ENCODE measurements at regions not wholly inside any gene's neighbourhood (a gene's known extent, or its start where the extent isn't known, plus 50 kb on each side); places are given as distances from the start of the nearest gene placed in this dataset.

GRCh38 chr2:234130777-234131181 lies 80.3 kb downstream of the SPP2 start:
- peaks cover 8% of the 10 kb centered on the region for H3K4me1 Mint-ChIP-seq (ENCODE audit: low read depth)
- H3K4me3 Mint-ChIP-seq: no peak overlapping the region
- H3K9me3 Mint-ChIP-seq: no peaks in the 10 kb centered on the region
- H3K27me3 Mint-ChIP-seq (ENCODE audit: low read depth): peaks cover 24% of the 10 kb centered on the region
- H3K27ac Mint-ChIP-seq: no peak overlapping the region
- no peaks in the 10 kb centered on the region for H3K36me3 Mint-ChIP-seq (ENCODE audit: low read depth)

- H3K36me3 Mint-ChIP-seq (ENCODE audit: low read depth): no peaks in the 10 kb centered on the region
- no peak overlapping the region for H3K27ac Mint-ChIP-seq
- H3K9me3 Mint-ChIP-seq: no peaks in the 10 kb centered on the region
- peaks cover 3% of the 10 kb centered on the region for H3K4me1 Mint-ChIP-seq (ENCODE audit: low read depth)
- H3K4me3 Mint-ChIP-seq: no peak overlapping the region
- H3K27me3 Mint-ChIP-seq (ENCODE audit: low read depth): peaks cover 27% of the 10 kb centered on the region
These were observed 78.1 kb downstream of the SPP2 start for GRCh38 chr2:234128606-234129005.

Data from T-helper 1 cell treated with Interleukin-12 subunit alpha and Interleukin-12 subunit beta and Interleukin-4 antibody, amounts not matched to agents 30 μg/mL and 1 μg/mL, for 36 hours (primary cell).